ENCODE measurements at regions not wholly inside any gene's neighbourhood (a gene's known extent, or its start where the extent isn't known, plus 50 kb on each side); places are given as distances from the start of the nearest gene placed in this dataset.
"Not testable (repeated sequence)": the region's sequence is repeated elsewhere in the genome, so short reads cannot be mapped to it uniquely, and the experiment has no call there.

DNA sequence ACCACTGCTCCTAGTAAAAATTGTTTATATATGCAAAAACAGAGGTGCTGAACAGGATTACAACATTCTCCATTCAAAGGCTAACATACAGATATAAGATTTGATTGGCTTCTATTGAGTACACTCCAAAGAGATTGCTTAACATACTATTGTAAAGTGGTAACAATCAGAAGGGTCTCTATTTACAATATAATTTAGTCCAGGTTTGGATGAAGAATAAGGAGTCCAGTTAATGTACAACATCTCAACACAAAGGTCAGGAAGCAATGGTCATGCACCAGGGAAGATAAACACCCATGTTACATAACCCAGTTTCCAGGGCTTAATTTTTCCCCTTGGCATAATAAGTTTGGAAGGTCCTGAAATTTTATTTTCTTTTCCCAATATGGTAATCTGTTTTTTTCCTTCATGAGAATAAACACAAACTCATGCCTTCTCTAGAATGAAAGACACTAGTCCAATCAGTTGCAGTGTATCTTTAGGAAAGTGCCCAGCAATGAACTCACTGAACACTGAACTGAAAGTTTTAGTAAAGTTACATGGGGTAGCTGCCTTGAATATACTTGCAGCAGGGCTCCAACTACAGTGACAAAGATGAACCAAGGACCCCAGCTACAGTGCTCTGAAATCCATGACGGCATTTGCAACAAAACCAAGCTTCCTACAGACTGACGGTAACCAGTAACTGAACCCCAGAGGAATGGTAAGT, 255.3 kb upstream of the GJE1 start:
- no peak for DNase-seq (ENCODE audit: low read depth, low spot score)

DNA sequence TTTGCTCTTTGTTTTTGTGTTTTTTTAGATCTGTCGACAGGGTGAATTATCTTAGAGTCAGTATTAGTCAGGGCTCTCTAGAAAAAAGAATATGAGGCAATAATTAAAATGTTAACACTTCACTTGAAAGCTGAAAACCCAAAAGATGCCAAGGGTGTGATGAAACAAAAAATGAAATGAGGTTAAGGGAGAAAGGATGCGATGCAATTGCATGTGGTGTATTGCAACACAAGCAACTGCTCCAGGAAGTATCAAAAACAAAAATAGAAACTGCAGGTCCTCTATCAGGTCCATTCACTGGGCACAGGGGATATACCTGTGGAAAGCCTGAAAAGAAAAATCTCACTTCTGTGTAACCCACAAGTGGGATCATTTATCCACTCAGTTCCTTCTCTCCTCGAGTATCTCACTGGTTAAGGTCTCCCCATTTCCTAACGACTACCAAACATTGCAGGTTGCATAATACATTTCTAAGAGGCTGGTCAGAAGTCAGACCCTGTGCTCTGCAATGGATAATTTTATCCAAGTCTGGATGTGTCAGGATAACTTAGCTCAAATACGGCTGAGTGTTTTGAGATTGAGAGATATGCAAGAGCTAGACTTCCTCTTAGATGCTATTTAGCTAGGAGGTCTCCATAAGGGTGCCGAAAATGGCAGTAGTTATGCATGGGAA, 257.7 kb upstream of the GJE1 start:
- no peak for DNase-seq (ENCODE audit: low read depth, low spot score)

DNA sequence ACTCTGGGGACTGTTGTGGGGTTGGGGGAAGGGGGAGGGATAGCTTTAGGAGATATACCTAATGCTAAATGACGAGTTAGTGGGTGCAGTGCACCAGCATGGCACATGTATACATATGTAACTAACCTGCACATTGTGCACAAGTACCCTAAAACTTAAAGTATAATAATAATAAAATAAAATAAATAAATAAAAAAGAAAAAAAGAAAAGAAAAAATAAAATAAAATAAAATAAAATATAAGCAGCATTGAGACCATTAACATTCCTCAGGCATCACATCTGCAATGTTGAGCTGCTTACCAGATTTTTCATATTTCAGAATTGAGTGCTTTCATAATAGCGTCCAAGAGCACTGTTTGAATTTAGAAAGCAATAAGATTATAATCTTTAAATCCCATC, 263.2 kb upstream of the GJE1 start:
- not testable (repeated sequence) for DNase-seq (ENCODE audit: low read depth, low spot score)

- no peak for DNase-seq (ENCODE audit: low read depth, low spot score)
These were observed 265.0 kb upstream of the GJE1 start for GRCh38 chr6:141867767-141868166.

DNA sequence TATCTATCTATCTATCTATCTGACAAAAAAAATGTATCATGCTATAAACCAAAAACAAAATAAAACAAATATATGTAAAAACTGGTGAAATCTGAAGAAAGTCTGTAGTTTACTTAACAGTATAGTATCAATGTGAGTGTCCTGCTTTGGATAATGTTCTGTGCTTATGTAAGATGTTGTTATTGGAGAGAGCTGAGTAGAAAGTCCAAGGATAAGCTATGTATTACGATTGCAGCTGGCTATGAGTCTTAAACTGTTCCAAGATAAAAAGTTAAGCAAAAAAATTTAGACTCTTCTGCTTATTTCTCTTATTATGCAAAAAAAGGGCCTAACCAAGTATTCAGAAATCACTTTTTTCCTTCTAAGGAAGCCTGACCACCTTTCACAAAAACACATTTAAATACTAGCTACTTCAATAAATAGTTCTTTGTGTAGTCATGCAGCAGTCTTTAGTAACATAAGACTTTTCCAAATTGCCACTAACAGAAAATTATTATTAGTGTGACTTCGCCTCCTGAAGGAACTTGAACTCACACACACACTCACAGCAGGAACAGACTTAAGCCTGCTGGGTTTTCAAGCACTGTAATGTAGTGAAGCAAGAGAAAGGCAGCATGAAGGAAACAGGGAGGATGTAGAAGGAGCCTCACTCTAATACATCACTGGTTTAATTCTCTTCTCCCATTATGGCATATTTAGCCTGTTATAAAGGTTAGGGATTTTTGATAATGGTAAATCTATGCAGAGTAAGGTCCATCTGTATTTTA, 265.8 kb upstream of the GJE1 start:
- no peak for DNase-seq (ENCODE audit: low read depth, low spot score)

DNA sequence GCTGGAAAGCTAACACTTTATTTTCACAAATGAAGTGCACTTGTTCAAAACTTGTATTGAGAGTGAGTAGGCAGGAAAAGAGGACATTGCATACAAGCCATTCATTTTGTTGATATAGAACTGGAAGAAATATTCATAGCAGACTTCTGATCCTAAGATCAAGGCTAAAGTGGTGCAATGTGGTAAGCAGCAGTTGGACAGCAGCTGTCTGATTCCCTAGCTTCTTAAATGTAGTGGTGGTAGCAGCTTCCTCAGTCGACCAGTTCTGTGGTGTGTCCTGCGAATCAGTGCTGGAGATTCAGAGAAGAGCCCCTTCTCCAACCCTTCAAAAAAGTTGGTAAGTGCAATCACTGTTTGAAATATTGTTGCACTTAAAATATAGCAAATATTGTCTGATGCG, 281.7 kb upstream of the GJE1 start:
- DNase-seq (ENCODE audit: low read depth, low spot score), result no peak

DNA sequence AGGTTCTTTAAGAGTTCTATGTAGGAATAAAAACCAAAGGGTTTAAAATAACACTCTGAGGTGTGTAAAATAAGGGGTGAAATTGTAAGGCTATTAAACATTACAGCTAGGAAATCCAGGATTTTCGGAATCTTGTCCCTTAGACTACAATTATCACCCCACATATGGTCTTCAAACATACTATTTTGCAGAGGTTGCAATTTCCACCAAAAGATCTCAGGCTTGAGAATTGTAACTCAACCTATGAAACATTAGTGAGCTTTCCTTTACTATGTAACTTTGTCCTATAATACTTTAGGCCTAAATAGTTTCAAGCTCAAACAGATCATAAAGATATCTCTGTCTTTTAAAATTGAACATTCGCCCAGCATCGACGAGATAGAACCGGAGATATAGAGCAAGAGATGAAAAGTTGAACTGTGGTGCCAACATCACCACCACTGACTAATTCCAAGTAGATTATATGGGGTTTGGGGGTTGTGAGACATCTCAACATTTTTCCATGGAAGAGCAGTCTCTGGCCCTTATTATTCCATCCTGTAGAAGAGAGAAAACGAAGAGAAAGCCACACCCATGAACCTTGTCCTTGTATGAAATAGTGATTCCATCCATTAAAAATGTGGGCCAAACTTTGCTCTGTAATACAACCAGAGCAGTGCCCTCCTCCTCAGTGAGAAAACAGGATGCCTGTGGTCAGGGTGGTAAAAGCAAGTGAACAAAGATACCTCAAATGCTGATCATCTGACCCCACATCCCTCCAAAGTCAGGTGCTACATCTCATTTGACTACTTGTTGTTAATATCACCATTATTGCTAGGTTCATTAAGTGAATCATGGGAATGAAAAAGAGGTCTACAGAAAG, 284.5 kb upstream of the GJE1 start:
- DNase-seq (ENCODE audit: low read depth, low spot score), result no peak

DNA sequence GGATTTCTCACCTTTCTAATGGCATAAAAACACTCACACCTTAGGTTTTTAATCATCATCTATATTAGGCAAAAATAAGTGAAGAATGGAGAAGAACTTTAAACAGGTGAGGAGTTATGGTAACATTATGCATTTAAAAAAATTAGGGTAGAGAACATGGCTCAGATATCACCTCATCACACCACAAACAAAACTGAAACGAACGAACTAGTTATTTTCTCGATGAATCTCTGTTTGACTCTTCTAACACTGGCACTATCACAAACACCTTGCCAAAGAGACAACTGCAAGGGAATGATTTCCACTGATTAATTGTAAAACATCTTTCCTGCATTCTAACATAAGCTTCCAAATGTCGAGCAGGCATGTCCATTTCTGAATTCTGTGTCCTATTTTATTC, 286.1 kb upstream of the GJE1 start:
- DNase-seq (ENCODE audit: low read depth, low spot score), result no peak

DNA sequence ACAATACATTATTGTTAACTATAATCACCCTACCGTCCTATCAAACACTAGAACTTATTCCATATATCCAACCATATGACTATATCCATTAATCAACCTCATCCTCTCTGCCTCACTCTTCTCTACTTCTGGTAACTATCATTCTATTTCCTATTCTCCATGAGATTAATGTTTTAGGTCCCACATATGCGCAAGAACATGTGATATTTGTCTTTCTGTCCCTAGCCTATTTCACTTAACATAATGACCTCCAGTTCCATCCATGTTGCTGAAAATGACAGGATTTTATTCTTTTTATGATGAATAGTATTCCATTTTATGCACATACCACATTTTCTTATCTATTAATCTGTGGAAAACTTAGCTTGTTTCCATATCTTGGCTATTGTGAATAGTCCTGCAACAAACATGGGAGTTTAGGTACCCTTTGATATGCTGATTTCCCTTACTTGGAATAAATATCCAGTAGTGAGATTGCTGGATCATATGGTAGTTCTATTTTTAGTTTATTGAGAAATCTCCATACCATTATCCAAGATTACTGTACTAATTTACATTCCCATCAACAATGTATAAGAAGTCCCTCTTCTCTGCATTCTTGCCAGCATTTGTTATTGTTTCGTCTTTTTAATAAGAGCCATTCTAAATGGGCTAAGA, 289.4 kb upstream of the GJE1 start:
- DNase-seq (ENCODE audit: low read depth, low spot score), result no peak

- DNase-seq (ENCODE audit: low read depth, low spot score), result peak; percentile 9
These were observed 299.6 kb upstream of the GJE1 start for GRCh38 chr6:141833001-141833655.

- DNase-seq (ENCODE audit: low read depth, low spot score), result peak; percentile 9
These were observed 302.2 kb upstream of the GJE1 start for GRCh38 chr6:141830530-141830929.

GRCh38 chr6:141829566-141830360, 303.0 kb upstream of the GJE1 start:
- peak; percentile 95 for DNase-seq (ENCODE audit: low read depth, low spot score)

GRCh38 chr6:141824350-141824749, 308.4 kb upstream of the GJE1 start:
- DNase-seq (ENCODE audit: low read depth, low spot score), result peak; percentile 20

DNA sequence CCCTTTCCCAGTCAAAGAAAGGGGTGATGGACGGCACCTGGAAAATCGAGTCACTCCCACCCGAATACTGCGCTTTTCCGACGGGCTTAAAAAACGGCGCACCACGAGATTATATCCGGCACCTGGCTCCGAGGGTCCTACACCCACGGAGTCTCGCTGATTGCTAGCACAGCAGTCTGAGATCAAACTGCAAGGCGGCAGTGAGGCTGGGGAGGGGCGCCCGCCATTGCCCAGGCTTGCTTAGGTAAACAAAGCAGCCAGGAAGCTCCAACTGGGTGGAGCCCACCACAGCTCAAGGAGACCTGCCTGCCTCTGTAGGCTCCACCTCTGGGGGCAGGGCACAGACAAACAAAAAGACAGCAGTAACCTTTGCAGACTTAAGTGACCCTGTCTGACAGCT, 317.7 kb upstream of the GJE1 start:
- DNase-seq (ENCODE audit: low read depth, low spot score), result not testable (repeated sequence)

- no peak for DNase-seq (ENCODE audit: low read depth, low spot score)
These were observed 322.8 kb upstream of the GJE1 start for GRCh38 chr6:141809901-141810300.

DNA sequence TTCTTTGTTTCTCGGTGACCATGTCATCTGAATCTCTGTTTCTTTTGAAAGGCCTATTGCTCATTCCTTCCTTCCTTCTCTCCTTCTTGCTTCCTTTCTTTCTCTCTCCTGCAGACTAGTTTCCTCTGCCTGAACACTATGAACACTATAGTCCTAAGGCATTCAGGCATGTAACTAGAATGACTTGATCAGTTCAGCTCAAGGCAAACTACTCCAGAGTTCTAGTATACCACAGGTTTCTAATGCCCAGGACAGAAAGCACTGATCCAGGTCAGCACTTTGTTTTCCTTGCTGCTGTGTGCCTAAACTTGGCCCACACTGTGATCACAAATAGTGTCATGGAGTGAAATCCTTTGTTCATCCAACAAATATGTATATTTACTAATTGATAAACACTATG, 324.1 kb upstream of the GJE1 start:
- no peak for DNase-seq (ENCODE audit: low read depth, low spot score)

GRCh38 chr6:141800973-141801372, 331.8 kb upstream of the GJE1 start:
- DNase-seq (ENCODE audit: low read depth, low spot score), result not testable (repeated sequence)

DNA sequence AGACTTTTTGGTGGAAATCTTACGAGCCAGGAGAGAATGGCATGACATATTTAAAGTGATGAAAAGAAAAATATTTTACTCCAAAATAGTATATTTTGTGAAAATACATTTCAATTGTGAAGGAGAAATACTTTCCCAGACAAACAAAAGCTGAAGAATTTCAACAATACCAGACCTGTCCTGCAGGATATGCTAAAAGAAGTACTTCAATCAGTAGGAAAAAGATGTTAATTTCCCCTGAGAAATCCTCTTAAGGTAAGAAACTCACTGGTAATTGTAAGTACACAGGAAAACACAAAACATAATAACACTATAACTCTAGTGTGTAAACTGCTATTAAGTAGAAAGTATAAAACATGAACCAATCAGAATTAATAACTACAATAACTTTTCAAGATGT, 341.8 kb upstream of the GJE1 start:
- DNase-seq (ENCODE audit: low read depth, low spot score), result no peak

- no peak for DNase-seq (ENCODE audit: low read depth, low spot score)
These were observed 344.6 kb upstream of the GJE1 start for GRCh38 chr6:141788096-141788495.

GRCh38 chr6:141783585-141783984, 349.1 kb upstream of the GJE1 start:
- DNase-seq (ENCODE audit: low read depth, low spot score), result no peak

All from ELF-1 (cell line).